Choroid plexus epithelial cell (primary cell): ENCODE measurements at regions not wholly inside any gene's neighbourhood (a gene's known extent, or its start where the extent isn't known, plus 50 kb on each side); places are given as distances from the start of the nearest gene placed in this dataset.

Experiments used
- DNase-seq: peaks from one replicate; pipeline ENCODE4 v3.0.0-alpha.2; 2010; ENCODE audit warnings: low read depth
- H3K4me3 ChIP-seq: 2 replicates; pipeline ENCODE4 v1.5.1; 2011; ENCODE audit warnings: low read depth, mild to moderate bottlenecking, control low read depth, low read length, moderate library complexity
- TF ChIP-seq, protein P1 (sequence below): conservative IDR thresholded peaks from 2 replicates; pipeline ENCODE4 v1.5.1; 2011; ENCODE audit warnings: low read depth, mild to moderate bottlenecking, control low read depth, inconsistent platforms, low read length, moderate library complexity

DNA sequence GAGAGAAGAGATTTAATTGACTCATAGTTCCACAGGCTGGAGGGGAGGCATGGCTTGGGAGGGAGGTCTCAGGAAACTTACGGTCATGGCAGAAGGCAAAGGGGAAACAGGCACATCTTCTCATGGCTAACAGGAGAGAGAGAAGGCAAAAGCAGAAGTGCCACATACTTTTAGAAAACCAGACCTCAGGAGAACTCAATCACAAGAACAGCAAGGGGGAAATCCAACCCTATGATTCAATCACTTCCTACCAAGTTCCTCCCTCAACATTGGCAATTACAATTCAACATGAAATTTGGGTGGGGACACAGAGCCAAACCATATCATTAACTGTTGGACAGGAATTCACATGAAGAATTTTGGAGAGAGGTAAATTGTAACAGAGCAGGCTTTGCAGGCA, 485.3 kb upstream of the PITX2 start:
- H3K4me3 ChIP-seq, result no peak overlapping the region
- no peak for DNase-seq
- TF ChIP-seq, protein P1, sequence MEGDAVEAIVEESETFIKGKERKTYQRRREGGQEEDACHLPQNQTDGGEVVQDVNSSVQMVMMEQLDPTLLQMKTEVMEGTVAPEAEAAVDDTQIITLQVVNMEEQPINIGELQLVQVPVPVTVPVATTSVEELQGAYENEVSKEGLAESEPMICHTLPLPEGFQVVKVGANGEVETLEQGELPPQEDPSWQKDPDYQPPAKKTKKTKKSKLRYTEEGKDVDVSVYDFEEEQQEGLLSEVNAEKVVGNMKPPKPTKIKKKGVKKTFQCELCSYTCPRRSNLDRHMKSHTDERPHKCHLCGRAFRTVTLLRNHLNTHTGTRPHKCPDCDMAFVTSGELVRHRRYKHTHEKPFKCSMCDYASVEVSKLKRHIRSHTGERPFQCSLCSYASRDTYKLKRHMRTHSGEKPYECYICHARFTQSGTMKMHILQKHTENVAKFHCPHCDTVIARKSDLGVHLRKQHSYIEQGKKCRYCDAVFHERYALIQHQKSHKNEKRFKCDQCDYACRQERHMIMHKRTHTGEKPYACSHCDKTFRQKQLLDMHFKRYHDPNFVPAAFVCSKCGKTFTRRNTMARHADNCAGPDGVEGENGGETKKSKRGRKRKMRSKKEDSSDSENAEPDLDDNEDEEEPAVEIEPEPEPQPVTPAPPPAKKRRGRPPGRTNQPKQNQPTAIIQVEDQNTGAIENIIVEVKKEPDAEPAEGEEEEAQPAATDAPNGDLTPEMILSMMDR, result no peak

GRCh38 chr4:111113591-111113990, 490.7 kb upstream of the PITX2 start:
- H3K4me3 ChIP-seq, result no peak overlapping the region
- no peak for DNase-seq
- TF ChIP-seq, protein P1, result no peak

DNA sequence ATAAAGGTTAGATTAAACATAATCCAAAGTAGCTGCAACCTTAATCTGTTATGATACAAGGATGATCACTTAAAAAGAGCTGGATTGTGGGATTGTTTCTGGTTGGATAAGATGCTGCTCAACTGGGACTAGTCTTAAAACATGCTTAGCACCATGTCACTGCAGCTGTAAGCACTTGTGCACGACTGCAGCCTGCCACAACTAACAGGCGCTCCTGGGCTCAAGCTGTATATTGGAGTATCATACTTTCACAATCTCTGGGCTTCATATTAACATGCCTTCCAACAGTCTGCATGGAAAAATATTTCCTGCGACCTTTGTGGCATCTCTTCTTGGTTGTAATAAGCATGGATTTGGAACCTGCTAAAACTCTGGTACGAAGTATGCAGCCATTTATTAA, 493.0 kb upstream of the PITX2 start:
- no peak overlapping the region for H3K4me3 ChIP-seq
- TF ChIP-seq, protein P1, result no peak
- no peak for DNase-seq

DNA sequence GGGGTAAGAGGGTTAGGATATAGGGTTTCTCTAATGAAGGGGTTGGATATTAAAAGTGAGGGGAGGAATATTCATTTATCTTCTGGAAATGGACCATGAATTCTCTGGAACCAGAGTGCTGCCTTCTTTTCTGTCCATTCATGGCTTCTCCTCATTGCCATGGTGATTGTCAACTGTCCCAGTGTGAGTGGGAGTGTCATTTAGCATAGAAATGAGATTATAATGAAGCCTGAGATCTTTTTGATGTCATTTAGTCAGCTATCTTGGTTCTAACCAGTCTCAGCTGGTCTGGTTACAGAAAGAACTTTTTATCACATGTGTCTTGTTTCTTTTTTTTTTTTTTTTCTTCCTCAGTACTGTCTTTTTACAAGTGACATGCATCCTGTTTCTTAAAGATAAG, 497.3 kb upstream of the PITX2 start:
- TF ChIP-seq, protein P1, result no peak
- H3K4me3 ChIP-seq, result no peak overlapping the region
- DNase-seq, result no peak

DNA sequence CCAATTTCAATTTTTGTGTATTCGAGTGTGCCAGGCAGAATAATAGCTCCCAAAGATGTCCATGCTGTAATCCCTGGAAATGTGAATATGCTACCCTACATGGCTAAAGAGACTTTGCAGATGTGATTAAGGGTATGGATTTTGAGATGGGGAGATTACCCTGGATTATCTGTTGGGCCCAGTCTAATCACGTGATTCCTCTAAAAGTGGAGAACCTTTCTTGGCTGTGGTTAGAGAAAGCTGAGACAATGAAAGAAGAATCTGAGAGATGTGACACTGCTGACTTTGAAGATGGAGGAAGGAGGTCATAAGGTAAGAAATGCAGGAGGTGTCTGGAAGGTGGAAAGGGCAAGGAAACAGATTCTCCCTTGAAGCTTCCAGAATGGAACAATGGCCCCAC, 503.5 kb upstream of the PITX2 start:
- DNase-seq, result no peak
- no peak overlapping the region for H3K4me3 ChIP-seq
- TF ChIP-seq, protein P1, result no peak

GRCh38 chr4:111127841-111128240, 505.0 kb upstream of the PITX2 start:
- DNase-seq, result no peak
- TF ChIP-seq, protein P1, result no peak
- no peak overlapping the region for H3K4me3 ChIP-seq

- no peak for DNase-seq
- H3K4me3 ChIP-seq, result no peak overlapping the region
- TF ChIP-seq, protein P1, result no peak
Observed at GRCh38 chr4:111128327-111128726, 505.4 kb upstream of the PITX2 start.
